ENCODE measurements at regions not wholly inside any gene's neighbourhood (a gene's known extent, or its start where the extent isn't known, plus 50 kb on each side); places are given as distances from the start of the nearest gene placed in this dataset.

DNA sequence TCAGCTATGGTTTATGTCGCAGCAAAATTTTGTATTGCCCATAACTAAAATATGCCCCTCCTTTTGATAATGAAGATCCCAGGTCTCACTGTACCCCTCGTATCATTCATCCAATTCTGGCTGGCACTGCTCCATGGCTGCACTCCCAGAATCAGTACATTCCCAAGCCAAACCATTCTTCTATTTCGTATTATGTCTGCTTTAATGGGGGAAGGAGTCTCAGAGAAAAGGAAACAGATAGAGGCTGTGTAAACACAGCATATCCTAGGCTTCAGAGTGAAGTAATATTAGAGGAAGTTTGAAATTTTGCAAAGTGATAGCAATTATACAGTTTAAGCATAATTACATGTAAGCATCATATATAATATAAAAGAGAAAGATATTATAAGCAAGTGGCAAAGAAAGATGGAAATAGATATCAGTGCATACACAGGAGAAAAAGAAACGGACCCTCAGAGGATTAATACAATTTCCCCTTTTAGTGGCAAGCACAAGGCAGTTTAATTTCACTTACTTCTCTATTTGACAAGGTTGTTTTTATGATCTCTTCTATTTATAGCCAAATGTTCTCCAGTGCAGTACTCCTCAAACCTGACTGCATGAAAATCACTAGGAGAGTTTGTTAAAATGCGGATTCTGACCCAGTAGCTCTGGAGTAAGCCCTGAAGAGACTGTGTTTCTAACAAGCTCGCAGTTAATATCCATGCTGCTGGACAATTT lies 56.5 kb upstream of the TENT5A start:
- no peak for DNase-seq

DNA sequence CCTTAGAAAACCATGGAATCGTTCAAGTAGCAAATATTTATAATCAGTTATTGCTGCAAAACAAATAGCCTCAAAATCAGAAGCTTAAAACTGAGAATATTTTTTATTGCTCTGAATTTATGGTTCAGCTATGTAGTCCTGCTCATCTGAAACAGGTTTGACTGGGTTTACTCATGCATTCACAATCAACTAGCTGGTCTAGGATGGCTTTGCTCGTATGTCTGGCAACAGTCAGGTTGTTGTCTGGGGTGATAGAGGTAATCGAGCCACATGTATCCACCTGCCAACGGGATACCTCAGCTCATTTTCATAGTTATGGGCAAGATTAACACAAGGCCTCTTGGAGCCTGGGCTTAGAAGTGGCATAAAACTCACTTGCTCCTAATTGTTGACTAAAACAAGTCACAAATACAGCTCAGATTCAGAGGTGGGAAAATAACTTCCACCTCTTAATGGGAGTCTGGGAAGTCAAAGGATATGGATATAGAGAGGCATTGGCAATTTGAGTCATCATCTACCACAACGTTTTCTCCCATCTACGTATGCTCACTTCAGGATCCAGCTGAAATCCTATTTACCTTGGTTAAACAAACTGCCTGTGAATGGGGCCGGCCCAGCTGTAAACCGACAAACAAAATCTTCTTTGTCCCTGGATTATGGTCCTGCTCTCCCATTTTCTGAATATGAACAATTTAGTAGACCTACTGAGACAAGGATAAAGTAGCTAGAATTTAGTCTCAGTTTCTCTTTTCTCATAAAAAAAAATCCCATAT lies 54.5 kb upstream of the TENT5A start:
- DNase-seq, result no peak

DNA sequence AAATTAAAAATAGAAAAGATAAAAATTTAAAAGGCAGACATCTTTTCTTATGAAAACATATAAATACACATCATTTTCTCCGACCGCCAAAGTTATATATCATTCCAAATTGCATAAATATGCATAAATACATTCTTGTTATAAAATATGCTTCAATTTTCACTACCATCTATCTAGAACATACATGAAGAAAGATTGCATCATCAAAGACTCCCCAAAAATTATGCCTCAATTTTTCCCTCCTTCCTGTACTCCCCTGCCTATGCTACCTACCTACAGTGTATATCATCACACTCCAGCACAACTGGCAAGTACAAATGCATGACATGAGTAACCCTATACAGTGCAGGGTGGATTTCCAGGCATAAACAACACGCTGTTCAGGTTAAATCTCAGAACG lies 49.9 kb upstream of the TENT5A start:
- no peak for DNase-seq
